ENCODE measurements at regions not wholly inside any gene's neighbourhood (a gene's known extent, or its start where the extent isn't known, plus 50 kb on each side); places are given as distances from the start of the nearest gene placed in this dataset.

GRCh38 chr2:217417536-217417935 is 557.7 kb upstream of the TNP1 start:
- ChIA-PET POLR2A (no interaction called here), CTCF (no interaction called here)
- DNase-seq (ENCODE audit: extremely low spot score) = no peak
- TF ChIP-seq CTCF (IDR thresholded peaks at IDR 0.05; ENCODE audit: control extremely low read depth, extremely low read depth, low read depth, missing control alignments) = no peak

GRCh38 chr2:217415316-217415715 is 555.5 kb upstream of the TNP1 start:
- ChIA-PET CTCF (no interaction called here), POLR2A (no interaction called here)
- DNase-seq (ENCODE audit: extremely low spot score) = no peak
- TF ChIP-seq CTCF (IDR thresholded peaks at IDR 0.05; ENCODE audit: control extremely low read depth, extremely low read depth, low read depth, missing control alignments) = no peak

- ChIA-PET POLR2A (no interaction called here), CTCF (no interaction called here)
- DNase-seq (ENCODE audit: extremely low spot score) = no peak
- TF ChIP-seq CTCF (IDR thresholded peaks at IDR 0.05; ENCODE audit: control extremely low read depth, extremely low read depth, low read depth, missing control alignments) = no peak
Observed at GRCh38 chr2:217414429-217414828, 554.6 kb upstream of the TNP1 start.

- no peak for TF ChIP-seq CTCF (IDR thresholded peaks at IDR 0.05; ENCODE audit: control extremely low read depth, extremely low read depth, low read depth, missing control alignments)
- no peak for DNase-seq (ENCODE audit: extremely low spot score)
- ChIA-PET CTCF (no interaction called here), POLR2A (no interaction called here)
Observed at GRCh38 chr2:217413193-217413592, 553.3 kb upstream of the TNP1 start.

- POLR2A ChIA-PET = no interaction called here
- DNase-seq (ENCODE audit: extremely low spot score) = no peak
- TF ChIP-seq CTCF (IDR thresholded peaks at IDR 0.05; ENCODE audit: control extremely low read depth, extremely low read depth, low read depth, missing control alignments) = no peak
- CTCF ChIA-PET = no interaction called here
Observed at GRCh38 chr2:217412721-217413120, 552.9 kb upstream of the TNP1 start.

GRCh38 chr2:217412277-217412676 is 552.4 kb upstream of the TNP1 start:
- no peak for DNase-seq (ENCODE audit: extremely low spot score)
- CTCF ChIA-PET = interaction anchor here (1.6 kb wide), 1 partner anchor 12 kb away, joined by 3 read pairs; no protein-coding TSS in a partner anchor
- TF ChIP-seq CTCF (IDR thresholded peaks at IDR 0.05; ENCODE audit: control extremely low read depth, extremely low read depth, low read depth, missing control alignments) = no peak
- POLR2A ChIA-PET = no interaction called here

GRCh38 chr2:217410681-217410960 is 550.8 kb upstream of the TNP1 start:
- TF ChIP-seq CTCF (IDR thresholded peaks at IDR 0.05; ENCODE audit: control extremely low read depth, extremely low read depth, low read depth, missing control alignments) = no peak
- DNase-seq (ENCODE audit: extremely low spot score) = no peak
- ChIA-PET CTCF (interaction anchor here (0.7 to 1.6 kb wide), 2 partner anchors 14 to 21 kb away, joined by 3 read pairs; no protein-coding TSS in a partner anchor), POLR2A (no interaction called here)

All from GM10248 (cell line).